ENCODE measurements at regions not wholly inside any gene's neighbourhood (a gene's known extent, or its start where the extent isn't known, plus 50 kb on each side); places are given as distances from the start of the nearest gene placed in this dataset.

GRCh38 chr20:24779131-24779530 is 169.9 kb upstream of the CST7 start:
- DNase-seq, result no peak

DNA sequence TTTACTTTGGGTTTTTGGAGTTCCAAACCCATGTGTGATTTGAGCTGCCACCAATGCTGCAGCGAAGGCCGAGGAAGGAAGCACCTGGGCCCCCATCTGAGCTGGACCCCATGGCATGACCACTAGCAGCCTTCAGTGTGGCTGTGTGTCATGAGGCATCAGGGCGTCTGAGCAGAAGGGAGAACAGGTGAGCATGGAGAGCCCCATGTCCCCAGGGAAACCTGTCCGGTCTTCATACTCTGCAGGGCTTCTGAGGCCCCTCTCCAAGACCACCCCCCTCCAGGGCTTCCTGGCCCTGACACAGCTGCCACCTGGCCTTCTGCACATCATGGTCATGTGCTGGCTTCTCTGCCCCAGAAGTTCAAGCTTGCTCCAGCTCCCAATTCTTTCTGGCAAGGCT is 169.1 kb upstream of the CST7 start:
- DNase-seq, result no peak

- DNase-seq, result no peak
Observed at GRCh38 chr20:24780674-24781417, 168.2 kb upstream of the CST7 start.

DNA sequence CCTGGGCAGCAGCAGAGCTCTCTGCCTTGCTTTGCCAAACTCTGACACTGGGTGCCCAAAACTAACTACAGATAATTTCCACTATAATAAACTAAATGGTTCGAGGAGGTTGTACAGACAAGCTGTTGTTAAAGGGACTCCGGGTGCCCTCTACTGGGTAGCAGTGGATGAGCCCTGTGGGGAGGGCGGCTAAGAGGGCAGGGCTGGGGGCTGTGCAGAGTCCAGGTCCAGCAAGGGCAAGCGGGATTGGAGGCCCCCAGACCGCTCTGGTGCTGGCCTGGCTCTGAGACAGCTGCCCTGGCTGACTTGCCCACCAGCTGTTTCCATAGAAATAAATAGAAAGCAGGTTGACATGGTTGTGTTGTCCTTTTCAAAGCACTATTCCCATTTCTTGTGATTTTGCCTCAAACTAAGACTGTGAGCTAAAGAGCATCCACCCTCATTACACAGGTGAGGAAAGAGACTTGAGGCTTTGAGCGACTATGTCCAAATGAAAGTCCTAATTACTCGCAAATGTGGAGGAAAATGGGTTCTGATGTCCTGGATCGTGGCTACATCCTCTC is 167.6 kb upstream of the CST7 start:
- no peak for DNase-seq

GRCh38 chr20:24782301-24782700 is 166.8 kb upstream of the CST7 start:
- no peak for DNase-seq

- no peak for DNase-seq
Observed at GRCh38 chr20:24782801-24783630, 166.1 kb upstream of the CST7 start.

DNA sequence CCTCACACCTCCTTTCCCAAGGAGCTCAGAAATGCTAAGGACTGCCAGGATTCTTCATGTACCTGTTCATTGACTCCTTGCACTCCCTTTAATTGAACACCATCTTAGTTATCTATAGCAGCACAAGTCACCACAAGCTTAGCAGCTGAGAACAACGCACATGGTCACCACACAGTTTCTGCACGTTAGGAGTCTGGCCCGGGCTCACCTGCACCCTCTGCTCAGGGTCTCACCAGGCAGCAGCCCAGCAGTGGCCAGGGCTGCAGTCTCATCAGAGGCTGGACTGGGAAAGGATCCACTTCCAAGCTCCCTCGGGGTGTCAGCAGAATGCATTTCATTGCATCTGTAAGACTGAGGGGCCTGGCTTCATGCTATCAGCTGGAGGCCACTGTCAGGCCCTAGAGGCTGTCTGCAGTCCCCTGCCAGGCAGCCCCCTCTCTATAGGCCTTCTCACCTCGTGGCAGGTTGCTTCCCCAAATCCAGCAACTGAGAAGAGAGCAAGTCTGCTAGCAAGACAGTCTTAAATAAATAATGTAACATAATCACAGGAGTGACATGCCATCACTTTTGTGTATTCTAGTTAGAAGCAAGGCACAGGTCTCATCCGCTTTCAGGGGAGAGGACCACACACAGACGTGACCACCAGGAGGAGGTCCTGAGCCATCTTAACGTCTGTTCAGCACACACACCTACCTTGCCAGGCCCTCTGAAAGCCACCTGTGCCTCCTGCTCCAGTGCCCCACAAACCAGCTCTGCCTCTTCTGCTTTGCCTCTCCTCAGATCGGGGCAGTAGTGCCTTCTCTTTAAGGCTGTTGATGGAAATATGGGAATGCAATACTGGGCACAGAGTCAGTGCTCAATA is 165.2 kb upstream of the CST7 start:
- DNase-seq, result no peak

DNA sequence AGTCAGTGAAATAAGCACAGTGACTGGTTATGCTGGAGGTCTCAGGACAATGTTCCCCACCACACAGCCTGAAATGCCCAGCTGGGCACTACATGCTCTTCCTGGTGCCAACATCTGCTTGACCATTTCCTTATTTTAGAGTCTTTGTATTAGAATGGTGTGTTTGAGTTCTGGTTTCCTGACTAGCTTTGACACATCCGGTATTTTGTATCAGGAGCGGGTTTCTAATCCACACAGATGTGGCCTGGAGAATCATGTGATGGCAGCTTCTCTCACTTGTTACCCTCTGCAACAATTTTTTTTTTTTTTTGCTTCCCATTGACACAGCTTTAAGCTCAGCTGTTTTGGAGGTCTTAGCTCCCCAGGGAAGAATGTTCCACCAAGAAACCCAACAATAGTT is 164.5 kb upstream of the CST7 start:
- DNase-seq, result no peak

DNA sequence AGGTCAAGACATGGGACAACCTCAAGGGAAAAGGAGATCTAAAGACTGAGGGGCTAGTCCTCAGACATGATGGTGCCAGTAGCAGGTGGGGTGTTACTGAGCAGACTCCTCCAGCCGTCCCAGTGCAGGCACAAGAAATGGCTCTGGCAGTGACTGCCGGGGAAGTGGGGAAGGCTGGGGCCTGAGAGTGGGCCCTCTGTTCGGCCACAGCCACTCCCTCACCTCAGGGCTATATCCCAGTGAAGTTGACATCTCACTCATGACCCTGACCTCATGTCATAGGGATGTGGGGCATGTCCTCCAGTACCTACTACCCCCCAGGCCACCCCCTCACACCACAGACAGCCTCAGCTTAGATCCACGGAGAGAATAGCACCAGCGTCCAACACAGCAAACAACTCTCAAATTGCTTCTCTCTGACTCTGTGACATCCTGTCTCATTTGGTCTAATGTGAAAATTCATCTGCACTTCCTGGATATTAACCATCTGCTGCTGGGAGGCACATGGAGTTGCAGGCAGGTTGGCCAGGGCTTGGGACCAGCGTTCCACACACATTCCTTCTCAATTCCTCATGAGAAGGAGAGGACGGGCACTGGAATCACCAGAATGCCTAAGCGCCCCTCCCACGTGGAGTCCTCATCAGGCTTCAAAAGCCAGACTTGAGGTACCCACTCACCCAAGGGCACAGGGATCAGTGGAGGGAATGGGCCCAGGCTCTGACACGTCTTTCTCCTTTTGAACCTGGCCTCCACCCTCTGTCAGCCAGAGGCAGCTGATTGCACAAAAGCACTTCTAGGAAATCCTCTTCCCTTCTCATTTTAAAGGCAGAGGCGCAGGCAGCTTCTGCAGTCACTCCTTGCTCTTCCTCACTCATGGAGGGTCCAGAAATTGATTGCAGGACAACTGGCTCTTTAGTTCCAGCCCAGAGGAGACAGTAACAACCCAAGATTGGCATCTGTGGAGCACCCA is 163.6 kb upstream of the CST7 start:
- no peak for DNase-seq

DNA sequence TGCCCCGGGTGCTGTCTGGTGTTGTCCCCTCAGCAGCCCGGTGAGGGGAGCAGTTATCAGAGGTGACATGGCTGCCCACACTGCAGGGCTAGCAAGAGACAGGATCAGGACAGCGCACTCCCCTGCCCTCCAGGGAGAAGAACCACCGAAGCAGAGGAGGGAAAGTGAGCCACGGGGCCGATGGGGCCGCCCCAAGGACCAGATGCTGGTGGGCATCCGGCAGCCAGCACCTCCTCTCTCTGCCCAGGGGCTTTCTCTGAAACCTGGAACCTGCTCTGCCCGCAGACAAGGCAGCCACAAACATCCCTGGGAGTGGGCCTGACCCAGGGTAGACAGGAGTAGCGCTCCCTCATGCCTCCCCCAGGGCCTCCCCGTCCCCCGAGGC is 163.0 kb upstream of the CST7 start:
- no peak for DNase-seq

GRCh38 chr20:24786646-24787045 is 162.4 kb upstream of the CST7 start:
- no peak for DNase-seq

DNA sequence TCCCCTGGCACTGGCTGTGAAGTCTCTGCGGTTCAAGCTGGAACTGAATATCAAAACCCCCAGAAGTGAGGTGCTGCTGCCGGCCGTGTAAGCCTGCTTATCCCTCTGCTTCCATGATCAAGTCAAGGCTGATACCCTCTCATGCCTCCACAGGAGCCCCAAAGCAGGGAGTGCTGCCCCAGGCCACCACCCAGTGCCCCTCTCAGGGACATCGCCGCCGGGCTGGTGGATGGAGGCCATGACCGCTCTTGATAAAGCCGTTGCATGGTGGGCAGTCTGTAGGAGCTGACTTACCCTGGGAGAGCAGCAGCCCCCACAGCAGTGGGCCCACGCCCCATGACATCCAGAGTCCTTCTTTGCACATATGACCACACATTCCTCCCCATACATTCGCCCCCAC is 162.0 kb upstream of the CST7 start:
- no peak for DNase-seq

GRCh38 chr20:24787621-24788020 is 161.4 kb upstream of the CST7 start:
- DNase-seq, result no peak

GRCh38 chr20:24789877-24790276 is 159.2 kb upstream of the CST7 start:
- DNase-seq, result no peak

GRCh38 chr20:24790746-24791283 is 158.3 kb upstream of the CST7 start:
- no peak for DNase-seq

DNA sequence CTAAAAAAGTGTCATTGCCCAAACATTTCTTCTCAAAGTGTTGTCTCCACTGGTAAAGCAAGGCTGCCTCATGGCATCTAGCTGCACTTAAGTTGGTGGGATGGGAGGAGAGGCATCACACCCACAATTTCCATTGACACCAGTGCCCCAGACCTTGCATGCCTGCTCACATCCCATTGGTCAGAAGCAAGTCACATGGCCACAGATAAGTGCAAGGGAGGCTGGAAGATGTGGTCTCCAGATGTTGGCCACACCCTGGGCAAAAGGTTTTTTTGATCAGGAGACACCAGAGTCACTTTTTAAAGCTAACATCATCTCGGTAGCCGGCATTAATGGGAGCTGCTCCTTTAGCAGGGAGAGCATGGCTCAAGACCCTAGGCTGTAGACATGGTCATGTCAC is 157.1 kb upstream of the CST7 start:
- no peak for DNase-seq

GRCh38 chr20:24792641-24793495 is 156.2 kb upstream of the CST7 start:
- DNase-seq, result no peak

DNA sequence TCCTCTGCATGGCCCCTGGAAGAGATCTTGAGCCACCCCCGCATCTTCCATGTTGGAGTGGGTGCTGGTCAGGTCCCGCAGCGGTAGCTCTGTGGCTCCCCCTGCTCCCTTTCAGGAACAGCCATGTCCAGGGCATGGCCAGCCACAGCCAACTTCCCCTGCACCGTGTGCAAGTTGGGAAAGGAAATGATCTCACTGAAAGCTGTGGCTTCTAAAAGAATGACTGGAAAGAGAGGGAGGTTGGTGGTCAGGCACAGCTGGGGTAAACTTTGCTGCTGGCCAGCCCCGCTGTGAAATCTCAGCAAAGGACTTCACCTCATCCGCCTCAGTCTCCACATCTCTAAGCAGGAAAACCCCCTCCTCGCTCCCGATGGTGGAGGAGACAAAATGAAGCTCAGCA is 153.6 kb upstream of the CST7 start:
- no peak for DNase-seq

GRCh38 chr20:24796236-24796635 is 152.8 kb upstream of the CST7 start:
- DNase-seq, result no peak

DNA sequence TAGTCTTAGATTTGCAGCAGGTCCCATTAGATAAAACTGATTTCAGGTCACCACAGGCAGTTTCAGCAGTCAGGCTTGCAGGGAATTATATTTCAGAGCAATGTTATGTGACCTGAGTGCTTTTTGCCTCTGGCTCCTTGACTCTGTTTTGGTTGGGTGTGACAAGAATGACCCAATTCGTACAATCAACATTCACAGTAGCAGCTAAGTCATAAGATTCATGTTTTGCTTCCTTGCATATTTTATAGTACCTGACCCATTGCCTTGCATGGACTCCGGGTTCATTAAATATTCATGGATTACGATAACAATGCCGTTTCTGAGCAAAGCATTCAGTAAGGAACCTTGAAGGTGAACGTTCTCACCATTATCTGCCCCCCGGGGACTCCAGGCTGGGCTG is 152.0 kb upstream of the CST7 start:
- DNase-seq, result no peak
